Hepatocyte (in vitro differentiated cells): ENCODE measurements at regions not wholly inside any gene's neighbourhood (a gene's known extent, or its start where the extent isn't known, plus 50 kb on each side); places are given as distances from the start of the nearest gene placed in this dataset.

ENCODE experiments used
- CTCF ChIP-seq: fragments of 200-600 bp; sonication (generic); IDR thresholded peaks from 2 replicates; pipeline ENCODE4 v1.5.1; 2016; ENCODE audit warnings: antibody characterized with exemption, mild to moderate bottlenecking; ENCODE audit not compliant: poor library complexity
- EZH2 ChIP-seq: fragments of 200-600 bp; sonication (generic); IDR thresholded peaks from 2 replicates; pipeline ENCODE4 v1.6.1; 2016; ENCODE audit warnings: antibody characterized with exemption, mild to moderate bottlenecking, borderline replicate concordance

GRCh38 chr16:54503011-54503855 lies 216.6 kb upstream of the IRX3 start:
- no peak for TF ChIP-seq CTCF
- TF ChIP-seq EZH2: no peak
